BJ (cell line): ENCODE measurements at regions not wholly inside any gene's neighbourhood (a gene's known extent, or its start where the extent isn't known, plus 50 kb on each side); places are given as distances from the start of the nearest gene placed in this dataset.

Source experiments
- CTCF ChIA-PET: fragments of 350-600 bp; formaldehyde crosslinking; extraction: SDS; loops from one replicate; lab custom pipeline; 2021; ENCODE audit warnings: antibody characterized with exemption, inconsistent platforms; lab: Yijun Ruan, JAX
- POLR2A ChIA-PET: fragments of 300-600 bp; sonication (Branson Sonifier 250); formaldehyde crosslinking; extraction: SDS; loops from one replicate; lab custom pipeline; 2021; ENCODE audit warnings: antibody characterized with exemption; lab: Charles Lee
- DNase-seq: peaks from one replicate; pipeline ENCODE4 v3.0.0-alpha.2; 2011; ENCODE audit warnings: low read depth
- H3K27me3 ChIP-seq: 2 replicates; pipeline ENCODE4 v1.6.0; 2011; ENCODE audit warnings: low read length; ENCODE audit not compliant: control insufficient read depth, insufficient read depth
- H3K36me3 ChIP-seq: 2 replicates; pipeline ENCODE4 v1.5.1; 2011; ENCODE audit warnings: low read length; ENCODE audit not compliant: control insufficient read depth, insufficient read depth
- H3K4me3 ChIP-seq: 2 replicates; pipeline ENCODE4 v1.5.1; 2011; ENCODE audit warnings: low read depth, mild to moderate bottlenecking, control low read depth, low read length
- TF ChIP-seq, protein P1 (sequence below): IDR thresholded peaks from 2 replicates; pipeline ENCODE4 v1.5.1; 2011; ENCODE audit warnings: low read depth, mild to moderate bottlenecking, control low read depth, inconsistent platforms, low read length, moderate library complexity; ENCODE audit not compliant: insufficient read depth

DNA sequence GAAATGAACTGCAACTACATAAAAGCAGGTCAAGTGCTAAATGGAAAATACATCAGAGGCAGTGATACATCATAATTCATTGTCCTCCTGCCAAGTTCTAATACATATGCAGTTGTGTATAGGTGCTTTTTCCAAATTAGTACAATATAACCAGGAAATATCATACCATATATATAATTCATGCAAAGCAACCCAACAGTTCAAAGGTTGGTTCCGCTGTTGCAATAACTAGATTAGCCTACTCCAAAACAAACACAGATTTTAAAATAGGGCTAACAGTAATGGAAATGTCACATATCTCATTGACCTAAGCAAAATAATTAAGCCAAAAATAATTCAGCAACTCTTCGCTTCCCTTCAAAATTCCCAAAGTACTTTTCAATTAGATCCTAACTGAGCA is 88.9 kb upstream of the NEBL start:
- no peak for DNase-seq
- Histone ChIP-seq H3K27me3 (no peaks in the 10 kb centered on the region), H3K4me3 (no peak overlapping the region), H3K36me3 (no peaks in the 10 kb centered on the region)
- TF ChIP-seq, protein P1, sequence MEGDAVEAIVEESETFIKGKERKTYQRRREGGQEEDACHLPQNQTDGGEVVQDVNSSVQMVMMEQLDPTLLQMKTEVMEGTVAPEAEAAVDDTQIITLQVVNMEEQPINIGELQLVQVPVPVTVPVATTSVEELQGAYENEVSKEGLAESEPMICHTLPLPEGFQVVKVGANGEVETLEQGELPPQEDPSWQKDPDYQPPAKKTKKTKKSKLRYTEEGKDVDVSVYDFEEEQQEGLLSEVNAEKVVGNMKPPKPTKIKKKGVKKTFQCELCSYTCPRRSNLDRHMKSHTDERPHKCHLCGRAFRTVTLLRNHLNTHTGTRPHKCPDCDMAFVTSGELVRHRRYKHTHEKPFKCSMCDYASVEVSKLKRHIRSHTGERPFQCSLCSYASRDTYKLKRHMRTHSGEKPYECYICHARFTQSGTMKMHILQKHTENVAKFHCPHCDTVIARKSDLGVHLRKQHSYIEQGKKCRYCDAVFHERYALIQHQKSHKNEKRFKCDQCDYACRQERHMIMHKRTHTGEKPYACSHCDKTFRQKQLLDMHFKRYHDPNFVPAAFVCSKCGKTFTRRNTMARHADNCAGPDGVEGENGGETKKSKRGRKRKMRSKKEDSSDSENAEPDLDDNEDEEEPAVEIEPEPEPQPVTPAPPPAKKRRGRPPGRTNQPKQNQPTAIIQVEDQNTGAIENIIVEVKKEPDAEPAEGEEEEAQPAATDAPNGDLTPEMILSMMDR = no peak
- ChIA-PET POLR2A (no interaction called here), CTCF (interaction anchor here (0.6 kb wide), 1 partner anchor 9 kb away, joined by 3 read pairs; no protein-coding TSS in a partner anchor)

GRCh38 chr10:20984662-20985061 is 87.6 kb upstream of the NEBL start:
- ChIA-PET POLR2A (no interaction called here), CTCF (no interaction called here)
- no peak for DNase-seq

GRCh38 chr10:20981419-20981953 is 84.4 kb upstream of the NEBL start:
- POLR2A ChIA-PET = no interaction called here
- DNase-seq = no peak

More at GRCh38 chr10:20984662-20985061, 87.6 kb upstream of the NEBL start:
- H3K36me3 ChIP-seq = no peaks in the 10 kb centered on the region
- no peak overlapping the region for H3K4me3 ChIP-seq
- TF ChIP-seq, protein P1 = no peak
- H3K27me3 ChIP-seq = no peaks in the 10 kb centered on the region

DNA sequence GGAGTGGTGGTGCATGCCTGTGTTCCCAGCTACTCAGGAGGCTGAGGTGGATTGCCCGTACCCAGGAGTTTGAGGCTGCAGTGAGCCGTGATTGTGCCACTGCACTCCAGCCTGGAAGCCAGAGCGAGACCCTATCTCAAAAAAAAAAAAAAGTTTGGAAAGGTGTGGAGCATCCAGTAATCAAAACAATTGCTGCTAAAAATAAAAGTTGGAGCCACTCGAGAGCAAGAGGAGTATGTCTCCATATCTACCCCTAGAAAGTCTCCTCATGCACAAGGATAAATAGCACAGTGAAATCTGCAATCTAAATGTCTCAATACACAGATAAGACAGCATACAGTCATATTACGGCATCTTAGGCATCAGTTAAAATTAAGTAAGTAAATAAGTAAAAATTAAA is 81.5 kb upstream of the NEBL start:
- H3K36me3 ChIP-seq = no peaks in the 10 kb centered on the region
- no peak overlapping the region for H3K4me3 ChIP-seq
- no peaks in the 10 kb centered on the region for H3K27me3 ChIP-seq
- TF ChIP-seq, protein P1 = no peak
- ChIA-PET CTCF (no interaction called here), POLR2A (no interaction called here)
- DNase-seq = no peak

More at GRCh38 chr10:20981419-20981953, 84.4 kb upstream of the NEBL start:
- Histone ChIP-seq H3K36me3 (no peaks in the 10 kb centered on the region), H3K4me3 (no peak overlapping the region), H3K27me3 (no peaks in the 10 kb centered on the region)
- TF ChIP-seq, protein P1 = no peak
- CTCF ChIA-PET = no interaction called here

DNA sequence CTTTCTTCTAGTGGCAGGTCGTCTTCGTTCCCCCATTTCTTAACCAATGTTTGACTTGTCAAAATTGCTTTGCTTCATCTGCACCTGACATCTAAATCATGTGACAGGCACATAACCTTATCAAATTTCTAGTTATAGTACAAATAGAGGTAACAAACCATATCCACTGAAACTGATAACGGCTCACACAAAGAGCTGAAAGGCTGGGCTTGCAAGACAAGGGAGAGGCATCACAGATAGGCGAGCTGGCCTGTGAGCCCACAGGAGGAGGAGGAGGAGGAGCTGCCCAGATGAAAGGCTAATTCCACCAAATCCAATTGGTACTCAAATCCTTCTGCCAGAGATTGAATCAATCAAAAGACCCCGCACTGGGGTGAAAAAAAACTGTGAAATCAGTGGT is 80.2 kb upstream of the NEBL start:
- no peaks in the 10 kb centered on the region for H3K36me3 ChIP-seq
- CTCF ChIA-PET = interaction anchor here (0.8 kb wide), 1 partner anchor 9 kb away, joined by 3 read pairs; no protein-coding TSS in a partner anchor
- POLR2A ChIA-PET = no interaction called here
- no peak for DNase-seq
- H3K27me3 ChIP-seq = no peaks in the 10 kb centered on the region
- H3K4me3 ChIP-seq = no peak overlapping the region
- TF ChIP-seq, protein P1 = no peak
